Spinal cord (tissue), 9 donors: ENCODE measurements at regions not wholly inside any gene's neighbourhood (a gene's known extent, or its start where the extent isn't known, plus 50 kb on each side); places are given as distances from the start of the nearest gene placed in this dataset.

Experiments used
- DNase-seq, 6 donors: peaks; one replicate each; pipeline versions ENCODE4 v3.0.0 to v3.0.0-alpha.2; 2013 to 2015; ENCODE audit warnings: low spot score in 6 of 6, low read depth in 4 of 6
- H3K27ac ChIP-seq: one replicate; pipeline ENCODE4 v1.5.1; 2013; ENCODE audit warnings: low read depth, low read length, control low read depth
- H3K27me3 ChIP-seq: one replicate; pipeline ENCODE4 v1.6.1; 2013; ENCODE audit warnings: low read length; ENCODE audit not compliant: control insufficient read depth, insufficient read depth
- H3K36me3 ChIP-seq: one replicate; pipeline ENCODE4 v1.6.1; 2013; ENCODE audit warnings: low read length; ENCODE audit not compliant: control insufficient read depth, insufficient read depth
- H3K4me1 ChIP-seq: one replicate; pipeline ENCODE4 v1.6.1; 2013; ENCODE audit warnings: low read length; ENCODE audit not compliant: control insufficient read depth, insufficient read depth
- H3K4me3 ChIP-seq: one replicate; pipeline ENCODE4 v1.5.1; 2013; ENCODE audit warnings: low read depth, low read length, control low read depth
- H3K9me3 ChIP-seq: one replicate; pipeline ENCODE4 v1.6.1; 2013; ENCODE audit warnings: low read length; ENCODE audit not compliant: control insufficient read depth, insufficient read depth
- WGBS: methylation state at CpG from one replicate; pipeline ENCODE4 v1.1.5; 2013; ENCODE audit warnings: missing lambda C conversion rate; ENCODE audit not compliant: insufficient coverage; 5-methylcytosine and 5-hydroxymethylcytosine counted together
- donor health status: healthy.

DNA sequence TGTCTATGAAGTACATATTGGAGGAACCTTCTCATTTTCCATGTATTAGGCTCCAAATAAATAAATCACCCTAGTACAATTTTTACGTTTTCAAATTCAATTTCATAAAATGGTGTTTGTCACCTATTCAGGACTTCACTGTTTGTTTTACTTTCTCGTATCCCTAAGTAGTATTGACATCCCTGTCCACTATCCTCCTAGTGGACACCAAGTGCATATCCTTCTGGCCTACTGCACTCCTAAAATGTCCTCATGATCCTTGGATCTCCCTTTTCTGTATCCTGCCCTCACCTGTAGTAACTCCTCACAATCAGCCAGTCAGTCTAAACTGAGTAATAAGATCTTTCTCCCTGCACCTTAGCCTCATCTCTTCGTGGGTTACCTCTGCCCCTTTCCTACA is 539.9 kb downstream of the DMRTA1 start:
- no peak overlapping the region for H3K4me3 ChIP-seq
- no peak overlapping the region for H3K27ac ChIP-seq
- no peak for DNase-seq
- no peaks in the 10 kb centered on the region for H3K9me3 ChIP-seq
- H3K4me1 ChIP-seq, result no peaks in the 10 kb centered on the region
- no peaks in the 10 kb centered on the region for H3K27me3 ChIP-seq
- WGBS, result 79% methylated on average over 3 of the region's 3 CpGs
- no peaks in the 10 kb centered on the region for H3K36me3 ChIP-seq

DNA sequence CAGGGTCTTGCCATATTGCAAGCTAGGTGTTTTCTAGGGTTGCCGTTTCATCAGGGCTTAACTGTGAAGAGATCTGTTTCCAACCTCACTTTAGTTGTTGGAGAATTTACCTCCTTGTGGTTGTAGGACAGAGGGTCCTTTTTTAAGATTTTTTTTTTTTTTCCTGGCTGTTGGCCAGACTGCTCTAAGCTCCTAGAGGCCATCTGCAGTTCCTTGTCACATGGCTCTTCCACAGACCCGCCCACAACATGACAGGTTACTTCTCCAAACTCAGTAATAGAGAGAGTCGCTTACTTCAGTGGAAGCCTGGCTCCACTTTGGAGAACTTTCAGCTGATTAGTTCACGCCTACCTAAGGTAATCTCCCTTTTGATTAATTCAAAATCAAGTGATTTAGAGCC is 543.7 kb downstream of the DMRTA1 start:
- Histone ChIP-seq H3K27me3 (no peaks in the 10 kb centered on the region), H3K9me3 (no peaks in the 10 kb centered on the region), H3K27ac (no peak overlapping the region), H3K4me1 (no peaks in the 10 kb centered on the region), H3K36me3 (no peaks in the 10 kb centered on the region), H3K4me3 (no peak overlapping the region)
- WGBS, result 92% methylated on average over 2 of the region's 4 CpGs
- no peak for DNase-seq

DNA sequence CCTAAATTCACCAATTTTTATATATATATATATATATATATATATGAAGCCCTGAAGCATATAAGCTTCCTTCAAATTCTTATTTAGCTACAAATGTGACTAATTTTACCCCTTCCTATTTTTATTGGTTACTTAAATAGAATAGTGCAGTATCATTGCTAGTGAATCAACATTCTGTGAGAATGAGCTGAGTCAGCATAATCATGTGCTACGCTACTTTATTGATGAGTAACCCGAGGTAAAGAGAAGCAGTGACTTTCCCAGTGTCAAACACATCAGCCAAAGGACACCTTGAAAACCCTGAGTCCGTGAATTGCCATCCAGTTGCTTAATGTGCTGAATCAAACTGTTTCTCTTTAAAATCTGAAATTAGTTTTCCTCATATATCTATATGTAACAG is 546.2 kb downstream of the DMRTA1 start:
- peak in 1 of 6 donors; percentile 18 for DNase-seq
- Histone ChIP-seq H3K4me1 (no peaks in the 10 kb centered on the region), H3K9me3 (peaks cover 1% of the 10 kb centered on the region), H3K4me3 (no peak overlapping the region), H3K27me3 (no peaks in the 10 kb centered on the region), H3K27ac (no peak overlapping the region), H3K36me3 (no peaks in the 10 kb centered on the region)
- 69% methylated on average over 2 of the region's 3 CpGs for WGBS

DNA sequence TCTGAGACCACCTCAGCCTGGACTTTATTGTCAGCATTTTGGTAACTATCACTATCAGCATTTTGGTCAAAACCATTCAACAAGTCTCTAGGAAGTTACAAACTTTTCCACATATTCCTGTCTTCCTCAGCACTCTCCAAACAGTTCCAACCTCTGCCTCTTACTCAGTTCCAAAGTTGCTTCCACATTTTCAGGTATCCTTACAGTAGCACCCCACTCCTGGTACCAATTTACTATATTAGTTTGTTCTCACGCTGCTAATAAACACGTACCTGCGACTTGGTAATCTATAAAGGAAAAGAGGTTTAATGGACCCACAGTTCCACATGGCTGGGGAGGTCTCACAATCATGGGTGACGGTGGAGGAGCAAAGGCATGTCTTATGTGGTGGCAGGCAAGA is 551.3 kb downstream of the DMRTA1 start:
- Histone ChIP-seq H3K27me3 (no peaks in the 10 kb centered on the region), H3K27ac (no peak overlapping the region), H3K4me1 (no peaks in the 10 kb centered on the region), H3K36me3 (no peaks in the 10 kb centered on the region), H3K4me3 (no peak overlapping the region), H3K9me3 (peaks cover 6% of the 10 kb centered on the region)
- WGBS, result 100% methylated on average over 1 of the region's 4 CpGs
- DNase-seq, result no peak

DNA sequence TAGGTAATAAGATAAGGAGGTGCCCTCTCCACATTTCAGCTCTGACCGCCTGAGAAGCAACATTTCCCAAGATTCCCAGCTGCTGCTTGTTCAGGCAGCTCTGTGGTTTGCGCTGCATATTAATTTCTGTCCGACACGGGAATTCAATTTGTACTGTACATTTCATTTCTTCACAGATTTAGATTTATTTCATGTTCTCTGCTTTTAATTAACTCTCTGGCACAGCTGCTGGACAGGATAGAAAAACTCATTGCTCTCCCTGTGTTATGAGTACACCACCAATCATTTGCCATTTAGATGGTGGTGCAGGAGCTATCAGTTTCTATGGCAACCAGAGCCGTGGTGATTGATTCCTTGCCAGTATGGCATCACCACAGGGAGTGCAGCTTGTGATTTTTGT is 558.5 kb downstream of the DMRTA1 start:
- DNase-seq, result peak; percentile 31 to 95 (median 48)
- H3K27me3 ChIP-seq, result no peaks in the 10 kb centered on the region
- H3K36me3 ChIP-seq, result no peaks in the 10 kb centered on the region
- no peaks in the 10 kb centered on the region for H3K9me3 ChIP-seq
- WGBS, result 4% methylated on average over 4 of the region's 5 CpGs
- H3K27ac ChIP-seq, result no peak overlapping the region
- no peak overlapping the region for H3K4me3 ChIP-seq
- no peaks in the 10 kb centered on the region for H3K4me1 ChIP-seq

DNA sequence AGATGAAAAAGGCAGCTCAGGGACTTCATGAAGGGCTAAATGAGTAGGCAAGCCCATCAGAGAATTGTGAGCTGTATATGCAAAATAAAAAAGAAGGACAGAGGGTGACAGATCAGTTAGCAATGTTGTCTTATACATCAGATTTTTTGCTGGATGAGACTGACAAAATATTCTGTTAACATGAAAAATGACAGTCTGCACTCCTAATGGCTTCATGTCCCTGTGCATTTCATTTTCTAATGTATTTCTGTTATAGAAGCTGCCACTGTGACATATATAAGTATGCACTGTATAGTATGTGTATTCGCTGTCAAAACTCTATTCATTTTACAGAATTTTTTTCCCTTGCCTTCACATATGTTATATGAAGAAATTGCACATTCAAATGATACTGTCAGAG is 559.5 kb downstream of the DMRTA1 start:
- DNase-seq, result no peak
- H3K4me3 ChIP-seq, result no peak overlapping the region
- no peaks in the 10 kb centered on the region for H3K9me3 ChIP-seq
- no CpG with 5 or more reads among the region's 1 CpG for WGBS
- no peaks in the 10 kb centered on the region for H3K36me3 ChIP-seq
- H3K27me3 ChIP-seq, result no peaks in the 10 kb centered on the region
- no peaks in the 10 kb centered on the region for H3K4me1 ChIP-seq
- no peak overlapping the region for H3K27ac ChIP-seq

DNA sequence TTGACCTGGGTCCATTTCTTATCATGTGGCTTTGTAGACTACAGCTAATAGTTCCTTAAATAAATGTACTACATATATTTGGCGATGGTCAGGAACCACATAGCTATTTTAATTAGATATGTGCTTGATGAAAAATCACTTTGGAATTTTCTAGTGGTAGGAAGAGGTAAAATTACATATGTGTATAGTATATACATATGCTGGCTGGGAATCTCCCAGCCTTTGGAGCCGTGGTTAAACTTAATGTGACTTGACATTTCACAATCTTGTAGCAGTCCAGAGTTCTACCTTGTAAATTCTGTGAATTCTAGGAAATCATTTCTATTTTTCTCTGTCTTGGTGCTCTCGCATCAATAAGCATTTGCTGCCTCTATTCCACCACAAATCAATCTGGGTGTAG is 565.0 kb downstream of the DMRTA1 start:
- no peaks in the 10 kb centered on the region for H3K9me3 ChIP-seq
- no peaks in the 10 kb centered on the region for H3K4me1 ChIP-seq
- no peak overlapping the region for H3K4me3 ChIP-seq
- no peak for DNase-seq
- H3K27ac ChIP-seq, result no peak overlapping the region
- no CpG with 5 or more reads among the region's 3 CpGs for WGBS
- H3K36me3 ChIP-seq, result no peaks in the 10 kb centered on the region
- H3K27me3 ChIP-seq, result no peaks in the 10 kb centered on the region

DNA sequence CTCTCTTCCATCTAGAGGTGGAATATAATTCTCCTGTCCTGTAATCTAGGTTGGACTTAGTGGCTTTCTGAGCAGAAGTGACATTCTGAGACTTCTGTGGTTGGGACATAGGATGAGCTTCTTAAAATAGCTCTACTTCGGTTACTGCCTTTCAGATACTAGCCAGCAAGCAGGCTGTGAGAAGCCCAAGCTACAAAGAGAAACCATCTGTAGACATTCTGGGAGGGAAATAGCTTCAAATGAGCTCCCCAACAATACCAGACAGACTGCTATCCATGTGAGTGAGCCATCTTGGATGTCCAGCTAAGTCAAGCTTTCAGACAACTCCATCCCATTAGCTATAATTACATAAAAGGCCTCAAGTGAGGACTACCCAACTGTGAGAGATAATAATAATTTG is 568.9 kb downstream of the DMRTA1 start:
- H3K4me1 ChIP-seq, result no peaks in the 10 kb centered on the region
- WGBS, result no CpG with 5 or more reads among the region's 1 CpG
- no peaks in the 10 kb centered on the region for H3K9me3 ChIP-seq
- no peaks in the 10 kb centered on the region for H3K27me3 ChIP-seq
- H3K4me3 ChIP-seq, result no peak overlapping the region
- no peak overlapping the region for H3K27ac ChIP-seq
- no peak for DNase-seq
- no peaks in the 10 kb centered on the region for H3K36me3 ChIP-seq

DNA sequence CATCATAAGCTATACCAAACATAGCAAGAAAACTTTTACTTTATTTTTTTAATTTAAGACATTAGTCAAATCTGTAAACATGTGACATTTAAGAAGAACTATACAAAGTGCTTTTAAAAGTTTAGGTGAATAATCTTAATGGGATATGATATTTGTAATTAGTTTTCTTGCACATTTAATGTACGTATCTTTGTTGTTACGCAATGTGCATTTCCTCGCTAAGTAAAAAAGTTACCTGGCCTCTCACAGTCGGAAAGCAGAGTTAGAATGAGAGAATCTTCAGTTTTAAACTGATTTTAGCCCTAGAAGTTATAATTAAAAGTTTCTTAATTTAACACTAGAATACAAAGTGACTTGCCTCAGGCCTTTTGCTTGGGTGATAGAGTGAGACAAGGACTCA is 589.8 kb downstream of the DMRTA1 start:
- no peak overlapping the region for H3K4me3 ChIP-seq
- H3K27me3 ChIP-seq, result no peaks in the 10 kb centered on the region
- no peaks in the 10 kb centered on the region for H3K4me1 ChIP-seq
- 100% methylated on average over 1 of the region's 4 CpGs for WGBS
- H3K9me3 ChIP-seq, result peaks cover under 1% of the 10 kb centered on the region
- no peak overlapping the region for H3K27ac ChIP-seq
- no peaks in the 10 kb centered on the region for H3K36me3 ChIP-seq
- no peak for DNase-seq

DNA sequence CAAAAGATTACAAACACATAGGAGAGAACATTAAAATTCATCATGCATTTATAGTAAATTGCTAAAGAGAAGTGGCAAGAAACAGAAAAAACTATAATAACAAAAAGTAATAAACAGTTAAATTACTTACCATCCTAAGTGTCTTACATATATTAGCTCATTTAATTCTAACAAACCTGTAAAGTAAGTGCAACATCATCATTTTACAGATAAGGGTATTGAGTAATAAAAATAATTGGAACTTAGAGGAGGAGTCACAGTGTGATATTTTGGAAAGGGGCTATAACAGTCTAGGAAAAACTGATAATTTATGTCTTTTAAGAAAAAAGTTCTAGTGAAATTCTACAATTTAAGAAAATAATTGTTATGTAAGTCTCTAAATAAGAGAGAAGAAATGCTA is 592.8 kb downstream of the DMRTA1 start:
- no peaks in the 10 kb centered on the region for H3K9me3 ChIP-seq
- H3K27me3 ChIP-seq, result no peaks in the 10 kb centered on the region
- no peak overlapping the region for H3K27ac ChIP-seq
- no peak overlapping the region for H3K4me3 ChIP-seq
- no peaks in the 10 kb centered on the region for H3K4me1 ChIP-seq
- H3K36me3 ChIP-seq, result no peaks in the 10 kb centered on the region
- no peak for DNase-seq

DNA sequence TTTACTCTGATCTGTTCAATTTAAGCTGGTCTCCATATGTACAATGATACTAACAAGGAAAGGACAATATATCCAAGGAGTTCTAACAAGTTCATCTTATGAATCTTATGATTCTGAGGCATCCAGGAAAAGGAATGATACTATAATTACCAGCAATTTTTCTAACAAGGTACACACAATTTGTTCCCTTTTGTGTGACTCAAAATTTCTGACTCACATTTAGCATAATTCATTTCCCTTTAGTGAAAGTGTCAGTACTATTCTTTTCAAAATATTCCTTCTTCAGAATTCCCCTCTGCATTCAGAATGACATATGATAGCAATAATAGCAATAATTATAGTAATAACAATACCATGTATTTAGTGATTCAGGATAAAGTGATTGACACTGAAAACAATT is 594.8 kb downstream of the DMRTA1 start:
- no peaks in the 10 kb centered on the region for H3K9me3 ChIP-seq
- H3K27ac ChIP-seq, result no peak overlapping the region
- no peaks in the 10 kb centered on the region for H3K36me3 ChIP-seq
- H3K4me1 ChIP-seq, result no peaks in the 10 kb centered on the region
- no peak for DNase-seq
- no peak overlapping the region for H3K4me3 ChIP-seq
- no peaks in the 10 kb centered on the region for H3K27me3 ChIP-seq
